ENCODE measurements at regions not wholly inside any gene's neighbourhood (a gene's known extent, or its start where the extent isn't known, plus 50 kb on each side); places are given as distances from the start of the nearest gene placed in this dataset.

GRCh38 chr6:99066044-99066443, 118.3 kb upstream of the FBXL4 start:
- H2BK15ac ChIP-seq (ENCODE audit: low read depth, low read length) = no peak overlapping the region
- no peaks in the 10 kb centered on the region for H4K20me1 ChIP-seq (ENCODE audit: control insufficient read depth, insufficient read depth, insufficient read length)
- H3K9ac ChIP-seq (ENCODE audit: extremely low read depth, insufficient read length, low read length) = no peak overlapping the region
- no peak overlapping the region for H2BK12ac ChIP-seq (ENCODE audit: insufficient read length, low read depth, low read length)
- H3K14ac ChIP-seq (ENCODE audit: insufficient read depth, low read length) = no peak overlapping the region
- H3K4me2 ChIP-seq (ENCODE audit: insufficient read depth, insufficient read length, low read length) = no peak overlapping the region
- no peak overlapping the region for H4K5ac ChIP-seq (ENCODE audit: insufficient read length, low read depth, low read length)
- Mint-ChIP-seq H3K4me3 (no peak overlapping the region), H3K36me3 (ENCODE audit: insufficient read depth in 1 of 3, low read depth in 3 of 3) (no peaks in the 10 kb centered on the region), H3K27me3 (ENCODE audit: low read depth) (peaks cover 3% of the 10 kb centered on the region), H3K9me3 (no peaks in the 10 kb centered on the region), H3K27ac (no peak overlapping the region; a peak in 1 of 7 replicates), H3K4me1 (no peaks in the 10 kb centered on the region)
- H2AK5ac ChIP-seq (ENCODE audit: insufficient read length, low read length) = no peak overlapping the region
- H3K9me3 ChIP-seq (ENCODE audit: control insufficient read depth, low read depth, low read length) = no peaks in the 10 kb centered on the region
- WGBS (ENCODE audit: extremely low coverage, insufficient read length, low lambda C conversion rate) = no CpG with 5 or more reads among the region's 3 CpGs
- H3K27me3 ChIP-seq (ENCODE audit: insufficient read depth, low read length) = no peaks in the 10 kb centered on the region
- no peak for DNase-seq
- no peak overlapping the region for H3K4ac ChIP-seq (ENCODE audit: low read depth, low read length)
- no peak overlapping the region for H3K23ac ChIP-seq (ENCODE audit: insufficient read length, low read depth, low read length)
- TF ChIP-seq CTCF (conservative IDR thresholded peaks at IDR 0.05) = no peak
- no peak overlapping the region for H4K91ac ChIP-seq (ENCODE audit: insufficient read length, low read depth, low read length)
- no peak overlapping the region for H3K27ac ChIP-seq (ENCODE audit: insufficient read length, low read depth, low read length)
- no peak overlapping the region for H2BK20ac ChIP-seq (ENCODE audit: low read depth, low read length, poor library complexity, severe bottlenecking)
- H3K23me2 ChIP-seq (ENCODE audit: insufficient read length, low read depth, low read length, poor library complexity, severe bottlenecking) = no peaks in the 10 kb centered on the region
- no peak overlapping the region for H2AFZ ChIP-seq (ENCODE audit: low read length)
- H3K18ac ChIP-seq (ENCODE audit: insufficient read length, low read depth, low read length) = no peak overlapping the region
- H3K79me2 ChIP-seq (ENCODE audit: insufficient read depth, low read length) = no peaks in the 10 kb centered on the region
- H3K4me1 ChIP-seq (ENCODE audit: insufficient read depth, low read length) = no peaks in the 10 kb centered on the region
- H3K79me1 ChIP-seq (ENCODE audit: insufficient read depth, low read depth, low read length, poor library complexity, severe bottlenecking) = no peaks in the 10 kb centered on the region
- no peak overlapping the region for H4K8ac ChIP-seq (replicated peaks; ENCODE audit: insufficient read length, low read depth, low read length)
- H3K56ac ChIP-seq (ENCODE audit: insufficient read length, low read depth, low read length) = no peak overlapping the region
- H2BK120ac ChIP-seq (ENCODE audit: low read depth, low read length, poor library complexity, severe bottlenecking) = no peak overlapping the region
- H2BK5ac ChIP-seq (ENCODE audit: insufficient read length, low read length) = no peak overlapping the region
- no peak overlapping the region for H3T11ph ChIP-seq (ENCODE audit: low read length)
